H1 (cell line): ENCODE measurements at regions not wholly inside any gene's neighbourhood (a gene's known extent, or its start where the extent isn't known, plus 50 kb on each side); places are given as distances from the start of the nearest gene placed in this dataset.

Experiments used
- CBX5 ChIP-seq: fragments of 300-800, 300-1000 bp; sonication (generic); IDR thresholded peaks from 2 replicates; pipeline ENCODE4 v1.7.1; 2016; ENCODE audit warnings: antibody characterized with exemption, low read length, low read depth
- CTCF ChIP-seq, 3 experiments: IDR thresholded peaks; 1 replicate in 2 of 3; 2 replicates in 1 of 3; pipeline versions ENCODE4 v1.5.1 to v1.6.1; 2011; ENCODE audit warnings: low read length in 3 of 3, mild to moderate bottlenecking in 3 of 3, inconsistent platforms in 2 of 3, low read depth in 1 of 3, moderate library complexity in 1 of 3; ENCODE audit not compliant: insufficient read depth in 1 of 3; ENCODE audit errors: control extremely low read depth in 1 of 3
- MAFK ChIP-seq: IDR thresholded peaks from 2 replicates; pipeline ENCODE4 v1.6.1; 2012; ENCODE audit warnings: low read depth, mild to moderate bottlenecking, improper control_type of control experiment, low read length

- TF ChIP-seq MAFK, result no peak
- TF ChIP-seq CTCF (IDR thresholded peaks at IDR 0.05; ENCODE audit: control extremely low read depth in 1 of 3, insufficient read depth in 1 of 3, low read depth in 1 of 3, low read length in 3 of 3), result no peak
- TF ChIP-seq CBX5, result no peak
Measured at GRCh38 chr6:140993515-140993914, 1139.2 kb upstream of the GJE1 start.
